Parathyroid adenoma (tissue), 2 donors: ENCODE measurements at regions not wholly inside any gene's neighbourhood (a gene's known extent, or its start where the extent isn't known, plus 50 kb on each side); places are given as distances from the start of the nearest gene placed in this dataset.

Experiments used
- H2AFZ ChIP-seq: fragments of 300-600 bp; sonication (generic); one replicate; pipeline ENCODE4 v1.7.0; 2017; ENCODE audit warnings: antibody characterized with exemption, mild to moderate bottlenecking
- H3K27ac ChIP-seq: fragments of 300-600 bp; sonication (generic); one replicate; pipeline ENCODE4 v1.7.0; 2017
- H3K27me3 ChIP-seq: fragments of 300-600 bp; sonication (generic); one replicate; pipeline ENCODE4 v1.7.0; 2017; ENCODE audit warnings: low read length; ENCODE audit not compliant: control insufficient read depth, insufficient read depth
- H3K36me3 ChIP-seq: fragments of 300-600 bp; sonication (generic); one replicate; pipeline ENCODE4 v1.7.0; 2017; ENCODE audit warnings: low read length; ENCODE audit not compliant: control insufficient read depth, insufficient read depth
- H3K4me1 ChIP-seq: fragments of 300-600 bp; sonication (generic); one replicate; pipeline ENCODE4 v1.7.0; 2017; ENCODE audit warnings: control low read depth
- H3K4me2 ChIP-seq: fragments of 300-600 bp; sonication (generic); one replicate; pipeline ENCODE4 v1.7.0; 2017; ENCODE audit warnings: low read length
- H3K4me3 ChIP-seq: fragments of 300-600 bp; sonication (generic); one replicate; pipeline ENCODE4 v1.7.0; 2017; ENCODE audit warnings: low read depth, low read length
- H3K79me2 ChIP-seq: fragments of 300-600 bp; sonication (generic); one replicate; pipeline ENCODE4 v1.7.0; 2017; ENCODE audit warnings: control low read depth
- H3K9ac ChIP-seq: fragments of 300-600 bp; sonication (generic); one replicate; pipeline ENCODE4 v1.7.0; 2017; ENCODE audit warnings: mild to moderate bottlenecking
- H3K9me3 ChIP-seq: fragments of 300-600 bp; sonication (generic); one replicate; pipeline ENCODE4 v1.7.0; 2017; ENCODE audit warnings: low read length; ENCODE audit not compliant: control insufficient read depth
- TF ChIP-seq, protein P1 (sequence below): fragments of 300-600 bp; sonication (generic); IDR thresholded peaks from one replicate; pipeline ENCODE4 v1.7.0; 2017; ENCODE audit warnings: antibody characterized with exemption, mild to moderate bottlenecking
- donor health status: primary hyperparathyroidism.

DNA sequence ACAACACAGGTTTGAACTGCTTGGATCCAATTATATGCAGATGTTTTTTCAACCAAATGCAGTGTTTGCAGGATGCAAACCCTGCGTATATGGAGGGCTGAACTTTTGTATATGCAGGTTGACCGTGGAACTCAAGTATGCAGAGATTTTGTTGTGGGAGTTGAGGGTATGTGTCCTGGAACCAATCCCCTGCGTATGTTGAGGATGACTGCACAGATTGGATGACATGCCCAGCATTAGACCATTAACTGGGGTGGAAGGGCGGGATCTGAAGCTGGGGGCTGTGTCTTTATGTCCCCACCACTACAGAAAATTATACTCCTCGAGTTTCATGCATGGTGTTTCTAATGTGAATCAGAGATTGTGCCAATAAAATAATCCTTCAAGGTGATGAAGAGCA is 162.2 kb upstream of the RMST start:
- Histone ChIP-seq H3K79me2 (no peaks in the 10 kb centered on the region), H3K9ac (no peak overlapping the region), H3K4me2 (peak overlapping the region; percentile 3), H3K4me3 (peak overlapping the region; percentile 13), H3K4me1 (no peaks in the 10 kb centered on the region), H3K27ac (no peak overlapping the region), H3K36me3 (no peaks in the 10 kb centered on the region), H3K9me3 (no peaks in the 10 kb centered on the region), H2AFZ (no peak overlapping the region), H3K27me3 (no peaks in the 10 kb centered on the region)
- TF ChIP-seq, protein P1, sequence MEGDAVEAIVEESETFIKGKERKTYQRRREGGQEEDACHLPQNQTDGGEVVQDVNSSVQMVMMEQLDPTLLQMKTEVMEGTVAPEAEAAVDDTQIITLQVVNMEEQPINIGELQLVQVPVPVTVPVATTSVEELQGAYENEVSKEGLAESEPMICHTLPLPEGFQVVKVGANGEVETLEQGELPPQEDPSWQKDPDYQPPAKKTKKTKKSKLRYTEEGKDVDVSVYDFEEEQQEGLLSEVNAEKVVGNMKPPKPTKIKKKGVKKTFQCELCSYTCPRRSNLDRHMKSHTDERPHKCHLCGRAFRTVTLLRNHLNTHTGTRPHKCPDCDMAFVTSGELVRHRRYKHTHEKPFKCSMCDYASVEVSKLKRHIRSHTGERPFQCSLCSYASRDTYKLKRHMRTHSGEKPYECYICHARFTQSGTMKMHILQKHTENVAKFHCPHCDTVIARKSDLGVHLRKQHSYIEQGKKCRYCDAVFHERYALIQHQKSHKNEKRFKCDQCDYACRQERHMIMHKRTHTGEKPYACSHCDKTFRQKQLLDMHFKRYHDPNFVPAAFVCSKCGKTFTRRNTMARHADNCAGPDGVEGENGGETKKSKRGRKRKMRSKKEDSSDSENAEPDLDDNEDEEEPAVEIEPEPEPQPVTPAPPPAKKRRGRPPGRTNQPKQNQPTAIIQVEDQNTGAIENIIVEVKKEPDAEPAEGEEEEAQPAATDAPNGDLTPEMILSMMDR, result no peak

DNA sequence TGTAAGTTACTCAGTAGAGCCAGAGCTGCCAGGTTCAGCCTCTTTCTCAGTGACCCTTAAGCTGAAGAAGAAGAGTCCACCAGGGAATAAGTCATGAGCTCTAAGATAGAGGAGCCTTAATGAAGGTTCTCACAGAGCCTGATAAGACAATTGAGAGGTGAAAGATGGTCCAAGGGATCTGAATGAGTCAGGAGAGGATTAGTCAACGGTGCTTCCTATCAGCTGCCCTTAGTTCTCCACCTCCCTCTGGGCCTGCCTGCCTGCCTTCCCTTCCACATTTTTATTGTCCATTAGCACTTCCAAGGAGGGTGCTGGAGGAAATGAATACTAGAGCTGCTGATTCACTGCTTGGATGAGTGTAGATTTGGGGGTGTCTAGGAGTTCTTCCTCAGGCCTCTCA is 161.7 kb upstream of the RMST start:
- H2AFZ ChIP-seq, result no peak overlapping the region
- H3K27me3 ChIP-seq, result no peaks in the 10 kb centered on the region
- H3K4me1 ChIP-seq, result no peaks in the 10 kb centered on the region
- H3K79me2 ChIP-seq, result no peaks in the 10 kb centered on the region
- no peak overlapping the region for H3K4me3 ChIP-seq
- H3K36me3 ChIP-seq, result no peaks in the 10 kb centered on the region
- TF ChIP-seq, protein P1, result no peak
- no peaks in the 10 kb centered on the region for H3K9me3 ChIP-seq
- no peak overlapping the region for H3K27ac ChIP-seq
- no peak overlapping the region for H3K9ac ChIP-seq
- no peak overlapping the region for H3K4me2 ChIP-seq

DNA sequence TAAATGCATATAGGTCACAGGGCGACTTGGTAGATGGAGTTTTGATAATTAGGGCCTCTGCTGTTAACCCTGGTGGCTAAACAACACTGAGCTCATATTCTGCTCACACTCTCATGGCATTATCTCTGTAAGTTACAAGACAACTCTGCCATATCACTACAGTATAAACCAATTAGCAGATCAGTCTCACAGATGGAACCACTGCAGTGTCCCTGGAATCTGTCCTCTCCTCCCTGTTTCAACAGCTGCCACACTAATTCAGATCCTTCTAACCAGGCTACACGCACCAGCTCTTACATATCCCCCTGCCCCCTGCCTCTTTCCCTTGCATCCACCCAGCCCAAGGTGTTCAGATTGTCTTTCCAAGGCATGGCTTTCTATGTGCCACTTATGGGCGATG is 161.0 kb upstream of the RMST start:
- Histone ChIP-seq H3K9ac (no peak overlapping the region), H3K27me3 (no peaks in the 10 kb centered on the region), H3K79me2 (no peaks in the 10 kb centered on the region), H3K4me2 (no peak overlapping the region), H3K36me3 (no peaks in the 10 kb centered on the region), H2AFZ (no peak overlapping the region), H3K4me1 (no peaks in the 10 kb centered on the region), H3K4me3 (no peak overlapping the region), H3K9me3 (no peaks in the 10 kb centered on the region), H3K27ac (no peak overlapping the region)
- TF ChIP-seq, protein P1, result no peak

DNA sequence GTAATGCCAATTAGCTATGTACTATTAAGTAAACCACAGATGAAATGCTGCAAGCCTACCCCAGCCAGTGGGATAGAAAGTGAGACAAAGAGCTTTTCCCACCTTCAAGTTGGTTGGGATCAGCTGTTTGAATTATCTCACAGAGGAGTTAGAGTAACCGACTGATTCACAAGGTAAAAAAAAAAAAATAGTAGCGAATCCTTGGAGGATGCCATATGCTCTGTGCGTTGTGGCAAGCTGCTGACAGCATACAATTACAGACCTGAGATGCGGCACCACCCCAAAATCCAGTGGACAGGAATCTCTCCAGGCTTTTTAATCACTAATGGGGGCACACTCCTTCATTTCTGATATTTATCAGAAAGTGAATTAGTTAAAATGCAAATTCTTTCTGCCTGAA is 157.0 kb upstream of the RMST start:
- H2AFZ ChIP-seq, result no peak overlapping the region
- H3K36me3 ChIP-seq, result no peaks in the 10 kb centered on the region
- H3K27ac ChIP-seq, result no peak overlapping the region
- no peak overlapping the region for H3K9ac ChIP-seq
- H3K27me3 ChIP-seq, result no peaks in the 10 kb centered on the region
- no peaks in the 10 kb centered on the region for H3K79me2 ChIP-seq
- H3K4me3 ChIP-seq, result no peak overlapping the region
- no peaks in the 10 kb centered on the region for H3K4me1 ChIP-seq
- H3K9me3 ChIP-seq, result no peaks in the 10 kb centered on the region
- H3K4me2 ChIP-seq, result no peak overlapping the region
- TF ChIP-seq, protein P1, result no peak

DNA sequence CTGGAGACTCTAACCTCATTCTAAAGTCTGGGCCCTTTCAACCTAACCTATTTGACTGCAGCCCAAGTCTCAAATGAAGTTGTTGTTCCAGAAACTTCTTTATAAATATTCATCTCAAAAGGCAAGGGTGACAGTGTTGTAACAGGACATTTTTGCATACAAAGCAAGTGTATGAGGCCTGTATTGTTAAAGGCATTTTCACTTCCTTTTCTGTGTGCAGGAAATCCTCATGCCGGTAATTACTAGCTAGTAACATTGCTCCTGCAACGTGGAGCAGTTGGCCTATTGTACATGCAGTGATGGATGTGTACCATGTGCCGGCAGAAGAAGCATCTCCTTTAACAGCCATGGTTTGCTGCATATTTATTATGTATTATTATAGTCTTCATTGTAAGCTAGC is 156.5 kb upstream of the RMST start:
- no peaks in the 10 kb centered on the region for H3K36me3 ChIP-seq
- H3K27me3 ChIP-seq, result no peaks in the 10 kb centered on the region
- H3K27ac ChIP-seq, result no peak overlapping the region
- TF ChIP-seq, protein P1, result no peak
- H3K79me2 ChIP-seq, result no peaks in the 10 kb centered on the region
- H3K4me1 ChIP-seq, result no peaks in the 10 kb centered on the region
- H3K9me3 ChIP-seq, result no peaks in the 10 kb centered on the region
- H3K9ac ChIP-seq, result no peak overlapping the region
- H2AFZ ChIP-seq, result no peak overlapping the region
- H3K4me3 ChIP-seq, result no peak overlapping the region
- H3K4me2 ChIP-seq, result no peak overlapping the region
